SK-N-SH treated with all-trans-retinoic acid at 6 μM for 48 hours (cell line): ENCODE measurements at regions not wholly inside any gene's neighbourhood (a gene's known extent, or its start where the extent isn't known, plus 50 kb on each side); places are given as distances from the start of the nearest gene placed in this dataset.

Experiments
- ARNTL ChIP-seq: fragments of 450-650 bp; formaldehyde crosslinking; IDR thresholded peaks from 2 replicates; pipeline ENCODE4 v1.5.0; 2020; ENCODE audit warnings: low read depth, mild to moderate bottlenecking, moderate library complexity, borderline replicate concordance
- CREB5 ChIP-seq: fragments of 250-450 bp; sonication (Bioruptor Pico); IDR thresholded peaks from 2 replicates; pipeline ENCODE4 v1.5.1; 2020; ENCODE audit warnings: low read depth, mild to moderate bottlenecking, moderate library complexity
- CSDC2 ChIP-seq: fragments of 250-450 bp; sonication (Bioruptor Pico); IDR thresholded peaks from 2 replicates; pipeline ENCODE4 v1.5.0; 2020; ENCODE audit warnings: mild to moderate bottlenecking, moderate library complexity
- CSRNP3 ChIP-seq: fragments of 250-450 bp; sonication (Bioruptor Pico); IDR thresholded peaks from 2 replicates; pipeline ENCODE4 v1.5.1; 2021; ENCODE audit warnings: mild to moderate bottlenecking, moderate library complexity
- PATZ1 ChIP-seq: fragments of 250-450 bp; sonication (Bioruptor Pico); IDR thresholded peaks from 2 replicates; pipeline ENCODE4 v1.8.0; 2020; ENCODE audit warnings: mild to moderate bottlenecking, moderate library complexity, borderline replicate concordance
- PPARA ChIP-seq: fragments of 250-450 bp; sonication (Bioruptor Pico); IDR thresholded peaks from 2 replicates; pipeline ENCODE4 v1.5.0; 2020; ENCODE audit warnings: mild to moderate bottlenecking, borderline replicate concordance
- TCF4 ChIP-seq: fragments of 250-450 bp; sonication (Bioruptor Pico); IDR thresholded peaks from 2 replicates; pipeline ENCODE4 v1.8.0; 2021; ENCODE audit warnings: mild to moderate bottlenecking, moderate library complexity, borderline replicate concordance
- ZFP30 ChIP-seq: fragments of 450-650 bp; formaldehyde crosslinking; IDR thresholded peaks from 2 replicates; pipeline ENCODE4 v1.5.0; 2022; ENCODE audit warnings: mild to moderate bottlenecking, moderate library complexity
- ZNF565 ChIP-seq: fragments of 450-650 bp; formaldehyde crosslinking; conservative IDR thresholded peaks from 2 replicates; pipeline ENCODE4 v1.5.0; 2020; ENCODE audit warnings: low read depth, mild to moderate bottlenecking, moderate library complexity
- ZNF70 ChIP-seq: fragments of 450-650 bp; formaldehyde crosslinking; IDR thresholded peaks from 2 replicates; pipeline ENCODE4 v1.5.0; 2020; ENCODE audit warnings: mild to moderate bottlenecking, moderate library complexity

- no peak for TF ChIP-seq CSRNP3 (CRISPR knock-in tag)
- TF ChIP-seq PPARA (CRISPR knock-in tag) = no peak
- TF ChIP-seq CSDC2 (CRISPR knock-in tag) = no peak
- no peak for TF ChIP-seq ARNTL (CRISPR knock-in tag)
- TF ChIP-seq TCF4 = no peak
- no peak for TF ChIP-seq ZFP30 (CRISPR knock-in tag)
- no peak for TF ChIP-seq ZNF70 (CRISPR knock-in tag)
- no peak for TF ChIP-seq PATZ1 (CRISPR knock-in tag)
- no peak for TF ChIP-seq ZNF565 (CRISPR knock-in tag)
- no peak for TF ChIP-seq CREB5 (CRISPR knock-in tag)
Observed at GRCh38 chr16:59148056-59148768, 414.1 kb upstream of the GOT2 start.
